HG02870 (cell line): ENCODE measurements at regions not wholly inside any gene's neighbourhood (a gene's known extent, or its start where the extent isn't known, plus 50 kb on each side); places are given as distances from the start of the nearest gene placed in this dataset.

Experiments
- ATAC-seq: cut with Tn5 transposase; IDR thresholded peaks from one replicate; pipeline ENCODE4 v1.9.1; 2021; ENCODE audit warnings: mild to moderate bottlenecking, moderate library complexity; ENCODE audit not compliant: unreplicated experiment

GRCh38 chr1:184141361-184141880 lies 89.9 kb downstream of the TSEN15 start:
- no peak for ATAC-seq

- no peak for ATAC-seq
Measured at GRCh38 chr1:184143449-184143848, 91.9 kb downstream of the TSEN15 start.

GRCh38 chr1:184145083-184145482 lies 93.6 kb downstream of the TSEN15 start:
- no peak for ATAC-seq

GRCh38 chr1:184146202-184146601 lies 94.7 kb downstream of the TSEN15 start:
- no peak for ATAC-seq

GRCh38 chr1:184150776-184151531 lies 99.4 kb downstream of the TSEN15 start:
- ATAC-seq: no peak

DNA sequence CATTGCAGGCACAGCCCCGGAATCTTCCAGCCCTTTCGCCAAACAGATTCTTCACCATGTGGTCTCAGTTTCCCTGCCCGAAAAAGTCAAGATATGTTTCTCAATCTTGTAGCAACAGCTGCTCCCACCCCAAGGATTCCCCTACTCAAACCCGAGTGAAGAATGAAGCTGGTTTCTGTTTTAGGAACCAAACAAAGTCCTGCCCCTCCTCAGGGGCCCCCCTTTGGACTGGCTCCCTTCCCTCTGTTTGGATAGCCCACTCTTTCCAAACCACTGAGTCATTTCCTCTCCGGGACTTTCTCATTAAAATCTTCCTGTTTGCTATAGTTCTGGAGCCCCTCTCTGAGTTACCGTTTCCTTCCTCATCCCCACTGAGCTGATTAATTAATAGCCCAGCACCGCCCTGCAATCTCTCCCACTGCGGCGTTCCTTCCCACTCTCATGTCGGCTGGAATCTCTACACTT lies 100.9 kb downstream of the TSEN15 start:
- ATAC-seq: no peak

DNA sequence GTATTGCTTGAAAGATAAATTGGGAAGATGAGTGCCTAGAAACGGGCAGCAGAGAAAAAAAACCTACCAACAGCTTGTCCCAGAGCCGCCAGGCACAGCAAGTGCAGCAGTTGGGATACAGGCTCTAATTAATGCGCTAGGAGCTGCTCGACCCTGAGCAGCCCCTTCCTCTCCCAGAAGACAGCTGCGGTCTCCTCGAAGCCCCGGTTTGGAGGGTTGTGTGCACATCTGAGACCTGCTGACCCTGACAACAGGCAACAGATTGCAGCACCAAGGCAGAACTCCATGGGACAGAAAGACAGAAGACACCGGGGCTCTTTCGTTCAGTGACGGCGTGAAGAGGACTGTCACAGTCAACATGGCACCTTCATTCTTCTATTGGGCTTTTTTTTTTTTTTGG lies 101.4 kb downstream of the TSEN15 start:
- ATAC-seq: no peak

GRCh38 chr1:184153731-184154130 lies 102.2 kb downstream of the TSEN15 start:
- no peak for ATAC-seq

- ATAC-seq: no peak
Measured at GRCh38 chr1:184156521-184157393, 105.2 kb downstream of the TSEN15 start.

GRCh38 chr1:184157394-184157742 lies 105.8 kb downstream of the TSEN15 start:
- no peak for ATAC-seq

GRCh38 chr1:184158896-184159681 lies 107.6 kb downstream of the TSEN15 start:
- ATAC-seq: no peak

GRCh38 chr1:184160236-184160635 lies 108.7 kb downstream of the TSEN15 start:
- ATAC-seq: peak; percentile 39

GRCh38 chr1:184161071-184161698 lies 109.7 kb downstream of the TSEN15 start:
- ATAC-seq: no peak

DNA sequence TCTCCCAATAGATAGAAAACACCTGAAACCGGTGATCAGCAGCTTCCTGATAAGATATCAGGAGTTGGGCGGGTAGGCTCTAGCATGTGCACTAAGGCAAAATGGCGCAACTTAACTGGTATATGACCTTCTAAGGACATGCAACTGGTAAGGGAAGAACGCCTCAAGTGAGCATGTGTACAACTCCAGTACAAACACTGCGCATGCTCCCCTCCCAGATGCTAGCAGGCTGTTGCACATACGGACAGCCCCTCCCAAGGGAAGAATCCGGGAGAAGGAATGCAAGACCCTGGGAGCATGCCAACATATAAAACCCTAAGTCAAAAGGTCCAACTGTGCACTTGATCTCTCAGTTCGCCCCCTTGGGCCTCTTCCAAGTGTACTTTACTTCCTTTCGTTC lies 110.8 kb downstream of the TSEN15 start:
- ATAC-seq: no peak

- ATAC-seq: peak; percentile 87
Measured at GRCh38 chr1:184163674-184164465, 112.3 kb downstream of the TSEN15 start.

DNA sequence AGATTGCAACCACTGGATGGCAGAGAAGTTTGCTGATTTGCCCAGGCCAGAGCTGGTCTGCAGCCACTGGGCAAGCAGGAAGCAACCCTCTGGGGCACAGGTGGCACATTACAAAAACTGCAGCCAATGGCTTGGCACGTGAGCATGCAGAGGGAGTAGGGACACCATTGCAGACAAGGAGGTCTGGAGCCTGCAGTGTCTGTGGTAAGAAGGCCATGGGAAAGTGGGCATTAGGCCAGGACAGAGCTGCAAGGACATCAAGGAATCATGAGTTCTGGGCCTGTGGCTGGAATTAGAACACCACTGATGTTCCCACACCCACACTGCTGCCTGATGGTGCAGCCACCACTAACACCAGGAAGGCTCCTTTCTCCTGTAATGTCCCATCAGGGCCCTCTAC lies 113.0 kb downstream of the TSEN15 start:
- ATAC-seq: no peak

DNA sequence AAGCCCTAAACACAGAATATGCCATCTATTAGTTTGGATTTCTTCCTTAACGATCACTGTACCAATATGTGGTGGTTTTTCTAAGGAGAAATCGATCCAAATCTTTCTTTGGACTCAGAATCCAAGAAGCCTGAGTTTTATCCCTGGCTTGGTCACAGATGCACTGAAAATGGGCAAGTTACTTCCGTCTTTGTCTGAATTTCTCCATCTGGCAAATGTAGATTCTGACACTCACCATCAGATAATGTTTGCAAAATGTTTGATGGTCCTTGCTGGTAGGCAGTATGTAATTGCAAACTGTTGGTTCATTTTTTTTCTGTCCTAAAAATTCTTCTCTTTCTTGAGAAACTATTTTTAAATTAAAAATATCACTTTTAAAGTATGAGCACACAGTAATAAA lies 115.0 kb downstream of the TSEN15 start:
- ATAC-seq: no peak

- no peak for ATAC-seq
Measured at GRCh38 chr1:184167352-184167751, 115.8 kb downstream of the TSEN15 start.

DNA sequence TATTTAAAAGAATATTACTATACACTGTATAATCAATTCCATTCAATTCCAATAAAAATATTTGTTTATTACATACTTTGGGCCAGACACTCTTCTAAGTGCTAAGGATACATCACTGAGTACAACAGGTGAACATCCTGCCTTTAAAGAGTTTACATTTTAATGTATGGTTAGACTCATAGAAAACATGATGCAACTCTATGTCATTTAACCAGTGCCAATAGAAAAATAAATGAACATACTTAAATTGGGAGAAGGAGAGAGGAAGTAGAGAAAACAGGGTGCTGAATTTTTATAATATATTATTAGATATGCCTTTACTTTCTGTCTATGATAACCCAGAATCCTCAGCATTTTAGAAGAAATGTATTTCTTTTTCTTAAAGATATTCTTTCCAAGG lies 119.2 kb downstream of the TSEN15 start:
- no peak for ATAC-seq

DNA sequence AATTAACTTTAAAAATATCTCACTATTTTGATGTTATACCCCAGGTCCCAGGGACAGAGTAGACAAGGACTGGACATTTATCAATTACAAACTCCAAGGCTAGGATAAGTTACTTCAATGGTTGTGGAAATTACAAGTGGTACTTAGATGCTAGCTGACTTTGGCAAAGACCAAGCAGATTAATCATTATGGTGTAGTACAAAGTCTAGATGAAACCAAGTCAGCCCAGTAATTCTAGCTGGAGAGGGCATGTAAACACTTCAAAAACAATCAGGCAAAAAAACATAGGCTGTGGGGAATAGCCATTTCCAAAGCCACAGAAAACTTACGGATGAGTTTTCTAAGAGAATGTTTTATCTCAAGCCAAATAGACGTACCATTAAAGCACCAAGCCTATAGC lies 124.5 kb downstream of the TSEN15 start:
- no peak for ATAC-seq
